Tongue (tissue), 1 donor: ENCODE measurements at regions not wholly inside any gene's neighbourhood (a gene's known extent, or its start where the extent isn't known, plus 50 kb on each side); places are given as distances from the start of the nearest gene placed in this dataset.
A peak's percentile ranks its signal among the peaks of the same experiment; 100 is the strongest.

Experiments
- DNase-seq: peaks from one replicate; pipeline ENCODE4 v3.0.0-alpha.2; 2015

GRCh38 chr16:85402910-85403692 lies 210.0 kb upstream of the GSE1 start:
- peak; percentile 34 for DNase-seq

- no peak for DNase-seq
These were observed 209.4 kb upstream of the GSE1 start for GRCh38 chr16:85403693-85404092.

GRCh38 chr16:85412911-85413520 lies 200.1 kb upstream of the GSE1 start:
- no peak for DNase-seq

- no peak for DNase-seq
These were observed 199.1 kb upstream of the GSE1 start for GRCh38 chr16:85413691-85414663.

- DNase-seq = peak; percentile 50
These were observed 197.7 kb upstream of the GSE1 start for GRCh38 chr16:85415196-85416090.

GRCh38 chr16:85416228-85417109 lies 196.7 kb upstream of the GSE1 start:
- DNase-seq = peak; percentile 61

GRCh38 chr16:85417156-85417860 lies 195.8 kb upstream of the GSE1 start:
- DNase-seq = no peak

GRCh38 chr16:85418978-85419491 lies 194.1 kb upstream of the GSE1 start:
- DNase-seq = no peak

- DNase-seq = no peak
These were observed 193.4 kb upstream of the GSE1 start for GRCh38 chr16:85419503-85420408.

GRCh38 chr16:85420501-85421337 lies 192.4 kb upstream of the GSE1 start:
- DNase-seq = peak; percentile 65

GRCh38 chr16:85421338-85422195 lies 191.6 kb upstream of the GSE1 start:
- peak; percentile 47 for DNase-seq

GRCh38 chr16:85422196-85422631 lies 190.9 kb upstream of the GSE1 start:
- no peak for DNase-seq

- peak; percentile 39 for DNase-seq
These were observed 190.2 kb upstream of the GSE1 start for GRCh38 chr16:85422632-85423550.

GRCh38 chr16:85423631-85424030 lies 189.5 kb upstream of the GSE1 start:
- DNase-seq = no peak
